ENCODE measurements at regions not wholly inside any gene's neighbourhood (a gene's known extent, or its start where the extent isn't known, plus 50 kb on each side); places are given as distances from the start of the nearest gene placed in this dataset.

DNA sequence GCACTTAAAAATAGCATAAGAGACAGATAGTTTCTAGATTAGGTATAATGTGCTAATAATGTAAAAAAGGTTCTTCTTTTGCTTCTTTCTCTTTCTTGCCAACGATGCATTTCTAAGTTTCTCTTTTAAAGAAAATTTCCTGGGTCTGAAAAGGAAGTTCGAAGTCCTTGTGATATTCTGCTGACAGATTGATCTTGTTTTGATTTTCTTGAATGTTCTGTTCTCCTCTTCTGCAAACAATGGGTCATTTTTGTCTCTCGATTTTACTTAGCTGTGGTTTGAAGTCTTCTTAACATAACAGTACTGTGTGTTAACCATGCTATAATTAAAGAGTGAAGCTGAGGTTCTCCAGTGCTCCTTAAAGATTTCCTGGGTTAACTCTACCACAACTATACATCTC lies 61.1 kb upstream of the ACYP2 start (continued):
- TF ChIP-seq SMARCA5 (IDR thresholded peaks at IDR 0.05) (no peak), SUZ12 (IDR thresholded peaks at IDR 0.05; ENCODE audit: unreplicated experiment) (no peak), DPF2 (IDR thresholded peaks at IDR 0.05) (0 out of 2 replicates have a peak, but pooled peaks have one; percentile 42), RBBP5 (conservative IDR thresholded peaks at IDR 0.05) (no peak), TCF3 (IDR thresholded peaks at IDR 0.05; ENCODE audit: borderline replicate concordance, insufficient read depth, low read depth, low read length) (no peak), BRCA1 (IDR thresholded peaks at IDR 0.05; ENCODE audit: low read depth, low read length) (no peak), IRF4 (IDR thresholded peaks at IDR 0.05; ENCODE audit: low read depth, low read length) (peak; percentile 72), USF1 (IDR thresholded peaks at IDR 0.05; ENCODE audit: borderline replicate concordance, extremely low read length, insufficient read depth, low read depth, low read length) (no peak), ZBED1 (IDR thresholded peaks at IDR 0.05; ENCODE audit: borderline replicate concordance) (no peak), MYC (IDR thresholded peaks at IDR 0.05; ENCODE audit: insufficient read depth, insufficient read length, insufficient replicate concordance, low read length, severe bottlenecking) (no peak), RAD21 (IDR thresholded peaks at IDR 0.05; ENCODE audit: insufficient read depth, low read depth, low read length) (0 out of 2 replicates have a peak, but pooled peaks have one; percentile 2), ZBTB33 (IDR thresholded peaks at IDR 0.05) (no peak), FOS (IDR thresholded peaks at IDR 0.05; ENCODE audit: borderline replicate concordance, extremely low read depth, insufficient read length) (no peak), CUX1 (IDR thresholded peaks at IDR 0.05; ENCODE audit: insufficient replicate concordance, low read depth, low read length) (no peak), POLR2A (IDR thresholded peaks at IDR 0.05; ENCODE audit: low read depth, low read length) (no peak), CTCF (IDR thresholded peaks at IDR 0.05 in 2 of 3, conservative IDR thresholded peaks at IDR 0.05 in 1 of 3; ENCODE audit: control insufficient read depth in 2 of 3, extremely low read depth in 1 of 3, insufficient read depth in 1 of 3, low read depth in 3 of 3, low read length in 3 of 3) (no peak), SUPT20H (IDR thresholded peaks at IDR 0.05; ENCODE audit: borderline replicate concordance, control insufficient read depth, low read depth, low read length) (no peak), NR2C2 (IDR thresholded peaks at IDR 0.05; ENCODE audit: borderline replicate concordance, control insufficient read depth, insufficient read length, low read depth) (no peak), SREBF2 (IDR thresholded peaks at IDR 0.05; ENCODE audit: low read length) (no peak), RFX5 (IDR thresholded peaks at IDR 0.05; ENCODE audit: low read depth, low read length) (no peak)
- TF ChIP-seq, protein P1, sequence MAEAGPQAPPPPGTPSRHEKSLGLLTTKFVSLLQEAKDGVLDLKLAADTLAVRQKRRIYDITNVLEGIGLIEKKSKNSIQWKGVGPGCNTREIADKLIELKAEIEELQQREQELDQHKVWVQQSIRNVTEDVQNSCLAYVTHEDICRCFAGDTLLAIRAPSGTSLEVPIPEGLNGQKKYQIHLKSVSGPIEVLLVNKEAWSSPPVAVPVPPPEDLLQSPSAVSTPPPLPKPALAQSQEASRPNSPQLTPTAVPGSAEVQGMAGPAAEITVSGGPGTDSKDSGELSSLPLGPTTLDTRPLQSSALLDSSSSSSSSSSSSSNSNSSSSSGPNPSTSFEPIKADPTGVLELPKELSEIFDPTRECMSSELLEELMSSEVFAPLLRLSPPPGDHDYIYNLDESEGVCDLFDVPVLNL (IDR thresholded peaks at IDR 0.05; ENCODE audit: low read depth, low read length), result no peak
